Activated naive CD4-positive, alpha-beta T cell treated with anti-CD3 and anti-CD28 coated beads for 36 hours (primary cell): ENCODE measurements at regions not wholly inside any gene's neighbourhood (a gene's known extent, or its start where the extent isn't known, plus 50 kb on each side); places are given as distances from the start of the nearest gene placed in this dataset.
"Not testable (repeated sequence)": the region's sequence is repeated elsewhere in the genome, so short reads cannot be mapped to it uniquely, and the experiment has no call there.

Experiments used
- CTCF ChIA-PET: fragments of 350-600 bp; sonication (Branson Sonifier 250); formaldehyde crosslinking; loops from one replicate; lab custom pipeline; 2021; ENCODE audit warnings: antibody characterized with exemption; lab: Charles Lee
- DNase-seq: peaks from one replicate; pipeline ENCODE4 v3.0.0-alpha.2; 2020
- H3K27ac Mint-ChIP-seq: one replicate; pipeline ENCODE4 v1.8.0; 2021; ENCODE audit warnings: mild to moderate bottlenecking, mixed read lengths
- H3K27me3 Mint-ChIP-seq: one replicate; pipeline ENCODE4 v1.8.0; 2021; ENCODE audit warnings: low read depth, mixed read lengths
- H3K36me3 Mint-ChIP-seq: one replicate; pipeline ENCODE4 v1.8.0; 2021; ENCODE audit warnings: low read depth, mixed read lengths
- H3K4me1 Mint-ChIP-seq: one replicate; pipeline ENCODE4 v1.8.0; 2021; ENCODE audit warnings: low read depth, mixed read lengths
- H3K4me3 Mint-ChIP-seq: one replicate; pipeline ENCODE4 v1.8.0; 2021; ENCODE audit warnings: mild to moderate bottlenecking, moderate library complexity, mixed read lengths
- H3K9me3 Mint-ChIP-seq: one replicate; pipeline ENCODE4 v1.8.0; 2021; ENCODE audit warnings: mixed read lengths
- intact Hi-C: fragments of 100-400 bp; cut with micrococcal nuclease; formaldehyde crosslinking; loops from one replicate; pipeline ENCODE4 v1.15.1; 2023

DNA sequence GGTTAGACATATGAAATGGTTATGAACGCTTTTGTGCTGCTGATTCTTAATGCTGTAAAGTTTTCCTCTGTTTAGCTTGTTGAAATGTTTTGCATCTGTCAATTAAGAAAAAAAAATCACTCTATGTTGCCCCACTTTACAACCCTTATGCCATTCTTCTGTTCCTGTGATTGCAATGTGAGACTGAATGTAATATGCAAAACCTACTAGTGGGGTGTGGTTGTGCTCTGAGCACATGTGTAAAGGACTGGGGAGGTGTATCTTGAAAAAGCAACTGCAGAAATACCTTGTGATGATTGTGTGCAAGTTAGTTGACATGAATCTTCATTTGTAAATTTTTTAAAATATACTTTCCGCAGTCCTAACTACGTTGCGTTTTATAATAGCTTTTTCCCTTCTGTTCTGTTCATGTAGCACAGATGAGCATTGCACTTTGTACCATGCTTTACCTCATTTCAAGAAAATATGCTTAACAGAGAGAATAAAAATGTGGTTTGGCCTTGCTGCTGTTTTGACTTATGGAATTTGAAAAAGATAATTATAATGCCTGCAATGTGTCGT lies 357.0 kb upstream of the PIK3R1 start:
- intact Hi-C loops: no loop called here

GRCh38 chr5:67857502-67857901 lies 358.1 kb upstream of the PIK3R1 start:
- DNase-seq: no peak
- H3K9me3 Mint-ChIP-seq: peaks cover 4% of the 10 kb centered on the region
- no peaks in the 10 kb centered on the region for H3K36me3 Mint-ChIP-seq
- no peak overlapping the region for H3K4me3 Mint-ChIP-seq
- no peaks in the 10 kb centered on the region for H3K27me3 Mint-ChIP-seq
- CTCF ChIA-PET: interaction anchor here (0.6 kb wide), 1 partner anchor 231 kb away, joined by 5 read pairs; no protein-coding TSS in a partner anchor
- H3K4me1 Mint-ChIP-seq: no peaks in the 10 kb centered on the region
- no peak overlapping the region for H3K27ac Mint-ChIP-seq
- intact Hi-C loops: no loop called here

More for the DNA sequence above, 357.0 kb upstream of the PIK3R1 start:
- H3K4me1 Mint-ChIP-seq: no peaks in the 10 kb centered on the region
- no peak overlapping the region for H3K27ac Mint-ChIP-seq
- DNase-seq: no peak
- no peak overlapping the region for H3K4me3 Mint-ChIP-seq
- CTCF ChIA-PET: no interaction called here
- H3K27me3 Mint-ChIP-seq: peaks cover 4% of the 10 kb centered on the region
- no peaks in the 10 kb centered on the region for H3K36me3 Mint-ChIP-seq
- H3K9me3 Mint-ChIP-seq: peaks cover 4% of the 10 kb centered on the region

DNA sequence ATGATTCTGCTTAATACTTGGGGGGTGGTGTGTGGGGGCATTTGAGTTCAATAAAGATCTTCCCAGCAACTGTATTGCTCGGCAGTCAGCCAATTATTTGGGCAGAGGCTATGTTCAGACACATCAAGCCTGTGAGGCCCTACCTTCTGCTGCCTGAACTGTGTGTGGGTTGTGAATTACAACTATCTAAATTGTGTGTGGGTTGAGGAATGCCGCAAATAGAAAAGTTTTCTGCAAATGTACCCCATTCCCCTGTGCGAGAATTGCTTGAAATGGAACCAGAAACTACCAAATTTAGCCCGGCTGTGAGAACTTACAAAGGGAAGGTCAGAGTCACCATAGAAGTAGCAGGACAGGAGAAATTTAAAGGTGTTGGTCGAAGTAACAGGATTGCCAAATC lies 360.0 kb upstream of the PIK3R1 start:
- Mint-ChIP-seq H3K4me3 (no peak overlapping the region), H3K27ac (no peak overlapping the region), H3K36me3 (no peaks in the 10 kb centered on the region), H3K4me1 (no peaks in the 10 kb centered on the region), H3K27me3 (no peaks in the 10 kb centered on the region), H3K9me3 (peaks cover 4% of the 10 kb centered on the region)
- CTCF ChIA-PET: interaction anchor here (0.6 kb wide), 1 partner anchor 110 kb away, joined by 3 read pairs; no protein-coding TSS in a partner anchor
- DNase-seq: no peak
- intact Hi-C loops: no loop called here

DNA sequence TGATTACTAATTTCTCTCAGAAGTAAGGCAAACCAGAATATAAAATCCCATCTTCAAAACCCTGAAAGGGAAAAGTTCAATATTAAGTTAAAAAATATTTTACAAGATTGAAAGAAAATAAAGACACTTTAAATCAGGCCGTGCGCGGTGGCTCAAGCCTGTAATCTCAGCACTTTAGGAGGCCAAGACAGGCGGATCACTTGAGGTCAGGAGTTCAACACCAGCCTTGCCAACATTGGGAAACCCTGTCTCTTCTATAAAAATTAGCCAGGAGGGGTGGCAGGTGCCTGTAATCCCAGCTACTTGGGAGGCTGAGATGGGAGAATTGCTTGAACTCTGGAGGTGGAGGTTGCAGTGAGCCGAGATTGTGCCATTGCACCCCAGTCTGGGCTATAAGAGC lies 364.6 kb upstream of the PIK3R1 start:
- DNase-seq, H3K9me3 Mint-ChIP-seq, intact Hi-C loops, H3K27me3 Mint-ChIP-seq, H3K4me1 Mint-ChIP-seq, H3K4me3 Mint-ChIP-seq, H3K36me3 Mint-ChIP-seq, H3K27ac Mint-ChIP-seq, CTCF ChIA-PET: not testable (repeated sequence)

GRCh38 chr5:67844924-67845323 lies 370.6 kb upstream of the PIK3R1 start:
- no peak overlapping the region for H3K4me3 Mint-ChIP-seq
- no peaks in the 10 kb centered on the region for H3K36me3 Mint-ChIP-seq
- no peaks in the 10 kb centered on the region for H3K9me3 Mint-ChIP-seq
- CTCF ChIA-PET: interaction anchor here (0.6 kb wide), 1 partner anchor 393 kb away, joined by 3 read pairs; no protein-coding TSS in a partner anchor
- no peak for DNase-seq
- H3K27me3 Mint-ChIP-seq: peaks cover 15% of the 10 kb centered on the region
- H3K4me1 Mint-ChIP-seq: no peaks in the 10 kb centered on the region
- H3K27ac Mint-ChIP-seq: no peak overlapping the region
- intact Hi-C loops: no loop called here

GRCh38 chr5:67842806-67843205 lies 372.8 kb upstream of the PIK3R1 start:
- Mint-ChIP-seq H3K27me3 (peaks cover 15% of the 10 kb centered on the region), H3K36me3 (no peaks in the 10 kb centered on the region), H3K9me3 (no peaks in the 10 kb centered on the region), H3K27ac (no peak overlapping the region), H3K4me3 (no peak overlapping the region), H3K4me1 (no peaks in the 10 kb centered on the region)
- CTCF ChIA-PET: no interaction called here
- intact Hi-C loops: no loop called here
- no peak for DNase-seq

DNA sequence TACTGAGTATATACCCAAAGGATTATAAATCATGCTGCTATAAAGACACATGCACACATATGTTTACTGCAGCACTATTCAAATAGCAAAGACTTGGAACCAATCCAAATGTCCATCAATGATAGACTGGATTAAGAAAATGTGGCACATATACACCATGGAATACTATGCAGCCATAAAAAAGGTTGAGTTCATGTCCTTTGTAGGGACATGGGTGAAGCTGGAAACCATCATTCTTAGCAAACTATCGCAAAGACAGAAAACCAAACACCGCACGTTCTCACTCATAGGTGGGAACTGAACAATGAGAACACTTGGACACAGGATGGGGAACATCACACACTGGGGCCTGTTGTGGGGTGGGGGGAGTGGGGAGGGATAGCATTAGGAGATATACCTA lies 378.3 kb upstream of the PIK3R1 start:
- DNase-seq, H3K36me3 Mint-ChIP-seq, H3K9me3 Mint-ChIP-seq, H3K4me1 Mint-ChIP-seq, H3K4me3 Mint-ChIP-seq, H3K27me3 Mint-ChIP-seq, H3K27ac Mint-ChIP-seq, intact Hi-C loops, CTCF ChIA-PET: not testable (repeated sequence)

DNA sequence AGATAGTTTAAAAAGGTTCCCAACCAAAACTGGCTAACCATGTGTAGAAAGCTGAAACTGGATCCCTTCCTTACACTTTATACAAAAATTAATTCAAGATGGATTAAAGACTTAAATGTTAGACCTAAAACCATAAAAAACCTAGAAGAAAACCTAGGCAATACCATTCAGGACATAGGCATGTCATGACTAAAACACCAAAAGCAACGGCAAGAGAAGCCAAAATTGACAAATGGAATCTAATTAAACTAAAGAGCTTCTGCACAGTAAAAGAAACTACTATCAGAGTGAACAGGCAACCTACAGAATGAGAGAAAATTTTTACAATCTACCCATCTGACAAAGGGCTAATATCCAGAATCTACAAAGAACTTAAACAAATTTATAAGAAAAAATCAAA lies 379.1 kb upstream of the PIK3R1 start:
- DNase-seq, H3K4me1 Mint-ChIP-seq, H3K4me3 Mint-ChIP-seq, H3K9me3 Mint-ChIP-seq, H3K36me3 Mint-ChIP-seq, CTCF ChIA-PET, H3K27ac Mint-ChIP-seq, intact Hi-C loops, H3K27me3 Mint-ChIP-seq: not testable (repeated sequence)

GRCh38 chr5:67831048-67831447 lies 384.5 kb upstream of the PIK3R1 start:
- H3K27me3 Mint-ChIP-seq: no peaks in the 10 kb centered on the region
- H3K4me3 Mint-ChIP-seq: no peak overlapping the region
- no peaks in the 10 kb centered on the region for H3K36me3 Mint-ChIP-seq
- intact Hi-C loops: no loop called here
- H3K4me1 Mint-ChIP-seq: no peaks in the 10 kb centered on the region
- CTCF ChIA-PET: no interaction called here
- no peaks in the 10 kb centered on the region for H3K9me3 Mint-ChIP-seq
- H3K27ac Mint-ChIP-seq: no peak overlapping the region
- DNase-seq: no peak

DNA sequence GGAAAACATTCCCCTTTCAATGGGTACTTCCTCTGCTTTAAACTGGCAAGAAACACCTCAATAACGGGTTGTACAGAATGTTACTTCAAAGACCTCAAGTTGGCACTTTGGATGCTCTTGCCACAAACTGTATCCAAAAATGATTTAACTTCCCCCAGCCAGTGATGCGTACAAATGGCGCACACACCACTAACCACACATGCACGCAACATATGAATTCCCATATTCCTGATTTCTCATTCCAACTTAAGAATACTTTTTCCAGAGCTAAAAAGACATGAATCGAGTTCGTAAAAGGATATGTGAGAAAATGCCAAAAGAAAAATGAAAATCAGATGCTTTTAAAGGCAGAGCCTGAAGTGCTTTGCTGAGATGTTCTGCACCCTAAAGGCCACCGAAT lies 388.0 kb upstream of the PIK3R1 start:
- CTCF ChIA-PET: no interaction called here
- H3K9me3 Mint-ChIP-seq: peaks cover 1% of the 10 kb centered on the region
- no peaks in the 10 kb centered on the region for H3K27me3 Mint-ChIP-seq
- no peak for DNase-seq
- H3K36me3 Mint-ChIP-seq: no peaks in the 10 kb centered on the region
- H3K4me1 Mint-ChIP-seq: no peaks in the 10 kb centered on the region
- H3K27ac Mint-ChIP-seq: no peak overlapping the region
- no peak overlapping the region for H3K4me3 Mint-ChIP-seq
- intact Hi-C loops: no loop called here

DNA sequence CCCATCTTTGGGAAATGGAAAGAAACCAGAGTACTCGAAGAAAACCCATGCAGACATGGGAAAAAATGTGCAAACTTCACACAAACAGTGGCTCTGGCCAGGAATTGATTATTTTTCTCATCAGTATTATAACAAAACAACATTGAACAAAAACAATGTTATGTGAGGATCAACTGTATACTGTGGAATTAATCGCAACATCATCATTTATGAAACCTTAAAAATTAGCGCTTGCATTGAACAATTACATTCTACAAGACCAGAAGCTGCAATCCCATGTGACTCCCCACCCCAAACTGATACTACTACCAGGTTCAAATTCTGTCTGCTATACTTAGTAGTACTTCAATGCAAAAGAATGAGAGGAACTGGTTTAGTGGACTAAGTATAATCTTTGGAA lies 390.7 kb upstream of the PIK3R1 start:
- Mint-ChIP-seq H3K27ac (no peak overlapping the region), H3K36me3 (no peaks in the 10 kb centered on the region), H3K27me3 (no peaks in the 10 kb centered on the region), H3K4me1 (no peaks in the 10 kb centered on the region), H3K9me3 (peaks cover 3% of the 10 kb centered on the region), H3K4me3 (no peak overlapping the region)
- no peak for DNase-seq
- CTCF ChIA-PET: no interaction called here
- intact Hi-C loops: no loop called here

- Mint-ChIP-seq H3K4me3 (no peak overlapping the region), H3K27me3 (no peaks in the 10 kb centered on the region), H3K4me1 (no peaks in the 10 kb centered on the region), H3K36me3 (no peaks in the 10 kb centered on the region), H3K27ac (no peak overlapping the region), H3K9me3 (peaks cover 5% of the 10 kb centered on the region)
- CTCF ChIA-PET: no interaction called here
- DNase-seq: no peak
- intact Hi-C loops: no loop called here
These were observed 397.9 kb upstream of the PIK3R1 start for GRCh38 chr5:67817652-67818051.

DNA sequence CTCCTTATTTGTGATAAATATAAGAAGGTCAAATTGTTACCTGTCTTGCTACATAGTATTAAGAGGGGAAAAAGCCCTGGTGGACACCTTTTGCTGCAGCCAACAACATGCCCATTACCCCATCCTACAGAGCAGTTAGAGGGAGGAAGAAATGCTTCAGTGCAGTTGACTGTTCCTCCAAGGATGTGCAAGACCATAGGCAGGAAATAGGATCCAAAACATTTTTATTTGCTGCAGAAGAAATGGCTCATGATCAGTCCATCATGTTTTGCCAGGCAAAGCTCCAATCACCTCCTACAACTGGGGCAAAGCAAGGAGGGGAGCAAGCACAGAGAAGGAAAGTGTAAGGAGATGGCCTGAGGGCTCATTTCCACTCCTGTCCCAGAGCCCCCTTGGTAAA lies 399.1 kb upstream of the PIK3R1 start:
- peaks cover 3% of the 10 kb centered on the region for H3K9me3 Mint-ChIP-seq
- intact Hi-C loops: no loop called here
- CTCF ChIA-PET: no interaction called here
- no peak overlapping the region for H3K4me3 Mint-ChIP-seq
- H3K36me3 Mint-ChIP-seq: no peaks in the 10 kb centered on the region
- no peak overlapping the region for H3K27ac Mint-ChIP-seq
- DNase-seq: no peak
- H3K4me1 Mint-ChIP-seq: no peaks in the 10 kb centered on the region
- no peaks in the 10 kb centered on the region for H3K27me3 Mint-ChIP-seq
